ENCODE measurements at regions not wholly inside any gene's neighbourhood (a gene's known extent, or its start where the extent isn't known, plus 50 kb on each side); places are given as distances from the start of the nearest gene placed in this dataset.
A peak's percentile ranks its signal among the peaks of the same experiment; 100 is the strongest.

GRCh38 chr5:4981608-4982007 lies 158.5 kb upstream of the ADAMTS16 start:
- DNase-seq, result no peak

GRCh38 chr5:4983701-4984100 lies 156.4 kb upstream of the ADAMTS16 start:
- DNase-seq, result no peak

- DNase-seq, result no peak
Measured at GRCh38 chr5:4984461-4984860, 155.7 kb upstream of the ADAMTS16 start.

GRCh38 chr5:4987431-4987830 lies 152.7 kb upstream of the ADAMTS16 start:
- no peak for DNase-seq

- no peak for DNase-seq
Measured at GRCh38 chr5:4989118-4989517, 151.0 kb upstream of the ADAMTS16 start.

GRCh38 chr5:4990017-4990416 lies 150.1 kb upstream of the ADAMTS16 start:
- no peak for DNase-seq

GRCh38 chr5:4990462-4990861 lies 149.7 kb upstream of the ADAMTS16 start:
- no peak for DNase-seq

- no peak for DNase-seq
Measured at GRCh38 chr5:4991925-4992324, 148.2 kb upstream of the ADAMTS16 start.

GRCh38 chr5:4995014-4995413 lies 145.1 kb upstream of the ADAMTS16 start:
- no peak for DNase-seq

GRCh38 chr5:5005353-5005752 lies 134.8 kb upstream of the ADAMTS16 start:
- no peak for DNase-seq

GRCh38 chr5:5006548-5006947 lies 133.6 kb upstream of the ADAMTS16 start:
- DNase-seq, result no peak

GRCh38 chr5:5009240-5009639 lies 130.9 kb upstream of the ADAMTS16 start:
- no peak for DNase-seq

- DNase-seq, result no peak
Measured at GRCh38 chr5:5011151-5011550, 129.0 kb upstream of the ADAMTS16 start.

- no peak for DNase-seq
Measured at GRCh38 chr5:5014586-5015235, 125.4 kb upstream of the ADAMTS16 start.

- no peak for DNase-seq
Measured at GRCh38 chr5:5017827-5018577, 122.1 kb upstream of the ADAMTS16 start.

GRCh38 chr5:5018578-5018970 lies 121.6 kb upstream of the ADAMTS16 start:
- DNase-seq, result no peak

- DNase-seq, result no peak
Measured at GRCh38 chr5:5021436-5021835, 118.7 kb upstream of the ADAMTS16 start.

- no peak for DNase-seq
Measured at GRCh38 chr5:5025098-5025773, 114.9 kb upstream of the ADAMTS16 start.

GRCh38 chr5:5025774-5026408 lies 114.2 kb upstream of the ADAMTS16 start:
- peak; percentile 51 for DNase-seq

- DNase-seq, result no peak
Measured at GRCh38 chr5:5026409-5026785, 113.7 kb upstream of the ADAMTS16 start.

GRCh38 chr5:5031665-5032064 lies 108.5 kb upstream of the ADAMTS16 start:
- no peak for DNase-seq

GRCh38 chr5:5037674-5038073 lies 102.5 kb upstream of the ADAMTS16 start:
- DNase-seq, result no peak

GRCh38 chr5:5039918-5040317 lies 100.2 kb upstream of the ADAMTS16 start:
- no peak for DNase-seq

- DNase-seq, result no peak
Measured at GRCh38 chr5:5040712-5041111, 99.4 kb upstream of the ADAMTS16 start.
